Fibroblast of lung (primary cell): ENCODE measurements at regions not wholly inside any gene's neighbourhood (a gene's known extent, or its start where the extent isn't known, plus 50 kb on each side); places are given as distances from the start of the nearest gene placed in this dataset.

Experiments
- DNase-seq, 2 donors: peaks; one replicate each; pipeline versions ENCODE4 v3.0.0 to v3.0.0-alpha.2; 2010; ENCODE audit warnings: low read depth in 2 of 2
- H2AFZ ChIP-seq: 2 replicates; pipeline ENCODE4 v1.5.1; 2012; ENCODE audit warnings: low read length, control low read depth, inconsistent platforms
- H3K27ac ChIP-seq: 2 replicates; pipeline ENCODE4 v1.5.1; 2011; ENCODE audit warnings: low read length, control low read depth; ENCODE audit not compliant: insufficient read depth
- H3K27me3 ChIP-seq: 2 replicates; pipeline ENCODE4 v1.5.1; 2011; ENCODE audit warnings: mild to moderate bottlenecking, low read length; ENCODE audit not compliant: control insufficient read depth, insufficient read depth
- H3K36me3 ChIP-seq: 2 replicates; pipeline ENCODE4 v1.5.1; 2011; ENCODE audit warnings: low read length; ENCODE audit not compliant: control insufficient read depth, insufficient read depth
- H3K4me1 ChIP-seq: 2 replicates; pipeline ENCODE4 v1.5.1; 2011; ENCODE audit warnings: low read length; ENCODE audit not compliant: control insufficient read depth, insufficient read depth; ENCODE audit errors: extremely low read depth
- H3K4me2 ChIP-seq: 2 replicates; pipeline ENCODE4 v1.5.1; 2011; ENCODE audit warnings: low read length, control low read depth; ENCODE audit not compliant: insufficient read depth; ENCODE audit errors: extremely low read depth
- H3K4me3 ChIP-seq, 4 experiments: fragments of 200-600 bp in 1 of 4; sonication (generic) in 1 of 4; replicated peaks in 1 of 4; 2 replicates each; pipeline ENCODE4 v1.5.1; 2011 to 2016; ENCODE audit warnings: low read length in 4 of 4, low read depth in 3 of 4, mild to moderate bottlenecking in 3 of 4, control low read depth in 2 of 4, inconsistent platforms in 1 of 4, mixed read lengths in 1 of 4; ENCODE audit not compliant: insufficient read depth in 1 of 4; ENCODE audit errors: control extremely low read depth in 1 of 4
- H3K79me2 ChIP-seq: 2 replicates; pipeline ENCODE4 v1.5.1; 2012; ENCODE audit warnings: mild to moderate bottlenecking, low read length, inconsistent platforms; ENCODE audit not compliant: control insufficient read depth, insufficient read depth
- H3K9ac ChIP-seq: 2 replicates; pipeline ENCODE4 v1.5.1; 2011; ENCODE audit warnings: mild to moderate bottlenecking, low read length, control low read depth; ENCODE audit not compliant: insufficient read depth
- H3K9me3 ChIP-seq: 2 replicates; pipeline ENCODE4 v1.5.1; 2012; ENCODE audit warnings: low read depth, low read length; ENCODE audit not compliant: control insufficient read depth, insufficient read depth
- H4K20me1 ChIP-seq: 2 replicates; pipeline ENCODE4 v1.5.1; 2011; ENCODE audit warnings: low read length; ENCODE audit not compliant: control insufficient read depth, insufficient read depth; ENCODE audit errors: extremely low read depth
- EZH2 ChIP-seq: IDR thresholded peaks from 2 replicates; pipeline ENCODE4 v1.5.1; 2012; ENCODE audit warnings: low read length, control low read depth, mild to moderate bottlenecking; ENCODE audit errors: missing control alignments
- TF ChIP-seq, protein P1 (sequence below), 2 donors: IDR thresholded peaks in 1 of 2; conservative IDR thresholded peaks in 1 of 2; 1 replicate in 1 of 2; 2 replicates in 1 of 2; pipeline ENCODE4 v1.5.1; 2011 to 2012; ENCODE audit warnings: low read length in 2 of 2, control low read depth in 1 of 2, inconsistent platforms in 1 of 2, low read depth in 1 of 2, mild to moderate bottlenecking in 1 of 2

DNA sequence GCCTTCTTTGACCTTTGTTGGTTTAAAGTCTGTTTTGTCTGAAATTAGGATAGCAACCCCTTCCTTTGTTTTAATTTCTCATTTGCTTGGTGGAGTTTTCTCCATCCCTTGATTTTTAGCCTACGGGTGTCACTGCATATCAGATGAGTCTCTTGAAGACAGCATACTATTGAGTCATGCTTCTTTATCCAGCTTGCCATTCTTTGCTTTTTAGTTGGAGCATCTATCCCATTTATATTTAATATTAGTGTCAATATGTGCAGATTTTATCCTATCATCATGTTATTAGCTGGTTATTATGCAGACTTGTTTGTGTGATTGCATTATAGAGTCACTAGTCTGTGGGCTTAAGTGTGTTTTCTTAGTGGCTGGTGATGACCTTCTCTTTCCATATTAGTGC, 622.2 kb downstream of the MMUT start:
- Histone ChIP-seq H3K79me2 (no peaks in the 10 kb centered on the region), H3K27ac (no peak overlapping the region), H3K4me2 (no peak overlapping the region), H2AFZ (no peak overlapping the region), H3K36me3 (no peaks in the 10 kb centered on the region), H3K27me3 (no peaks in the 10 kb centered on the region), H4K20me1 (no peaks in the 10 kb centered on the region), H3K4me3 (no peak overlapping the region), H3K9me3 (no peaks in the 10 kb centered on the region), H3K9ac (no peak overlapping the region), H3K4me1 (peaks cover under 1% of the 10 kb centered on the region)
- no peak for DNase-seq
- TF ChIP-seq, protein P1, sequence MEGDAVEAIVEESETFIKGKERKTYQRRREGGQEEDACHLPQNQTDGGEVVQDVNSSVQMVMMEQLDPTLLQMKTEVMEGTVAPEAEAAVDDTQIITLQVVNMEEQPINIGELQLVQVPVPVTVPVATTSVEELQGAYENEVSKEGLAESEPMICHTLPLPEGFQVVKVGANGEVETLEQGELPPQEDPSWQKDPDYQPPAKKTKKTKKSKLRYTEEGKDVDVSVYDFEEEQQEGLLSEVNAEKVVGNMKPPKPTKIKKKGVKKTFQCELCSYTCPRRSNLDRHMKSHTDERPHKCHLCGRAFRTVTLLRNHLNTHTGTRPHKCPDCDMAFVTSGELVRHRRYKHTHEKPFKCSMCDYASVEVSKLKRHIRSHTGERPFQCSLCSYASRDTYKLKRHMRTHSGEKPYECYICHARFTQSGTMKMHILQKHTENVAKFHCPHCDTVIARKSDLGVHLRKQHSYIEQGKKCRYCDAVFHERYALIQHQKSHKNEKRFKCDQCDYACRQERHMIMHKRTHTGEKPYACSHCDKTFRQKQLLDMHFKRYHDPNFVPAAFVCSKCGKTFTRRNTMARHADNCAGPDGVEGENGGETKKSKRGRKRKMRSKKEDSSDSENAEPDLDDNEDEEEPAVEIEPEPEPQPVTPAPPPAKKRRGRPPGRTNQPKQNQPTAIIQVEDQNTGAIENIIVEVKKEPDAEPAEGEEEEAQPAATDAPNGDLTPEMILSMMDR (conservative IDR thresholded peaks at IDR 0.05 in 1 of 2, IDR thresholded peaks at IDR 0.05 in 1 of 2; ENCODE audit: low read depth in 1 of 2, low read length in 2 of 2), result no peak
- no peak for TF ChIP-seq EZH2

DNA sequence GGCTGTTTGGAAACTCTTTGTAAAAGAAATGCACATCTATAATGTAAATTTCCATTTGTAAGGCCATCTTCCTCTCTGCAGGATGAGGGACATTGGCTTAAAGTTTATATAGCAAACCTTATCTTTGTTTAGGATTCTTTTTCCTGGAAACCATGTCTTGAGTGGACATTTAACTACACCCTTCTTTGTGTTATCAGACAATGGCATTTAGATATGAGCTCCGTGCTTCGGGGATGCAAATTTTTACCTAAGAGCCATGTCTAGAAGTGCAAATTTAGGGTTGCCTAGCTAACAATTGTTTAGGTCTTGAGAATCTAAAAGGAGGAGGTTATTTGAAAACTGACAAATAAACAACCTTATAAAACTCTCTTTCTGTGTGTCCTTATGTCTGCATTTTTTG, 623.8 kb downstream of the MMUT start:
- no peak for TF ChIP-seq EZH2
- TF ChIP-seq, protein P1 (conservative IDR thresholded peaks at IDR 0.05 in 1 of 2, IDR thresholded peaks at IDR 0.05 in 1 of 2; ENCODE audit: low read depth in 1 of 2, low read length in 2 of 2), result no peak
- H2AFZ ChIP-seq, result no peak overlapping the region

DNA sequence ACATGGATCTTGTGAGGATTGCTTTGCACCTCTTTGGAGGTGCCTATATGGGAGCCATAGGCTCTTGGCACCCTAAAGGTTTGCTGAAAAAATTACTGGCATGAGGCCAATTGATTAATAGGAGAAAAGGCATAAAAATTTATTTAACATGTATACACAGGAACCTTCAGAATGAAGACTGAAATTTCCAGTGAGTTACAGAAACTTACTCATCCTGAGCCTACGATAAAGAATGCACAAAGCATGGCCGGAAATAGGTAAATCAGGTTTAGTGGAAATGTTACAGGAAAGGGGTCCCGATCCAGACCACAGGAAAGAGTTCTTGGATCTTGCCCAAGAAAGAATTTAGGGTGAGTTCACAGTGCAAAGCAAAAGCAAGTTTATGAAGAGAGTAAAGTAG, 625.3 kb downstream of the MMUT start:
- TF ChIP-seq, protein P1 (conservative IDR thresholded peaks at IDR 0.05 in 1 of 2, IDR thresholded peaks at IDR 0.05 in 1 of 2; ENCODE audit: low read depth in 1 of 2, low read length in 2 of 2), result no peak
- no peak for TF ChIP-seq EZH2
- no peak for DNase-seq

More for the DNA sequence above, 623.8 kb downstream of the MMUT start:
- H3K36me3 ChIP-seq, result no peaks in the 10 kb centered on the region
- peaks cover 4% of the 10 kb centered on the region for H3K4me1 ChIP-seq
- DNase-seq, result no peak
- H4K20me1 ChIP-seq, result no peaks in the 10 kb centered on the region
- no peaks in the 10 kb centered on the region for H3K79me2 ChIP-seq
- H3K27me3 ChIP-seq, result no peaks in the 10 kb centered on the region
- H3K4me2 ChIP-seq, result no peak overlapping the region
- no peak overlapping the region for H3K4me3 ChIP-seq
- H3K27ac ChIP-seq, result no peak overlapping the region
- no peaks in the 10 kb centered on the region for H3K9me3 ChIP-seq
- H3K9ac ChIP-seq, result no peak overlapping the region

More for the DNA sequence above, 625.3 kb downstream of the MMUT start:
- H3K36me3 ChIP-seq, result no peaks in the 10 kb centered on the region
- no peak overlapping the region for H2AFZ ChIP-seq
- no peak overlapping the region for H3K9ac ChIP-seq
- H3K4me3 ChIP-seq, result no peak overlapping the region
- no peak overlapping the region for H3K27ac ChIP-seq
- H4K20me1 ChIP-seq, result no peaks in the 10 kb centered on the region
- no peaks in the 10 kb centered on the region for H3K9me3 ChIP-seq
- H3K27me3 ChIP-seq, result no peaks in the 10 kb centered on the region
- peaks cover 4% of the 10 kb centered on the region for H3K4me1 ChIP-seq
- H3K79me2 ChIP-seq, result no peaks in the 10 kb centered on the region
- no peak overlapping the region for H3K4me2 ChIP-seq
